H4 (cell line): ENCODE measurements at regions not wholly inside any gene's neighbourhood (a gene's known extent, or its start where the extent isn't known, plus 50 kb on each side); places are given as distances from the start of the nearest gene placed in this dataset.

ENCODE experiments used
- DNase-seq: peaks from one replicate; pipeline ENCODE4 v3.0.0-alpha.2; 2015; ENCODE audit warnings: low spot score

GRCh38 chr12:124413401-124413800, 118.5 kb downstream of the RFLNA start:
- DNase-seq: no peak

- DNase-seq: no peak
Observed at GRCh38 chr12:124412646-124413015, 117.7 kb downstream of the RFLNA start.

- no peak for DNase-seq
Observed at GRCh38 chr12:124411953-124412645, 117.2 kb downstream of the RFLNA start.

GRCh38 chr12:124411281-124411878, 116.5 kb downstream of the RFLNA start:
- DNase-seq: peak; percentile 54

DNA sequence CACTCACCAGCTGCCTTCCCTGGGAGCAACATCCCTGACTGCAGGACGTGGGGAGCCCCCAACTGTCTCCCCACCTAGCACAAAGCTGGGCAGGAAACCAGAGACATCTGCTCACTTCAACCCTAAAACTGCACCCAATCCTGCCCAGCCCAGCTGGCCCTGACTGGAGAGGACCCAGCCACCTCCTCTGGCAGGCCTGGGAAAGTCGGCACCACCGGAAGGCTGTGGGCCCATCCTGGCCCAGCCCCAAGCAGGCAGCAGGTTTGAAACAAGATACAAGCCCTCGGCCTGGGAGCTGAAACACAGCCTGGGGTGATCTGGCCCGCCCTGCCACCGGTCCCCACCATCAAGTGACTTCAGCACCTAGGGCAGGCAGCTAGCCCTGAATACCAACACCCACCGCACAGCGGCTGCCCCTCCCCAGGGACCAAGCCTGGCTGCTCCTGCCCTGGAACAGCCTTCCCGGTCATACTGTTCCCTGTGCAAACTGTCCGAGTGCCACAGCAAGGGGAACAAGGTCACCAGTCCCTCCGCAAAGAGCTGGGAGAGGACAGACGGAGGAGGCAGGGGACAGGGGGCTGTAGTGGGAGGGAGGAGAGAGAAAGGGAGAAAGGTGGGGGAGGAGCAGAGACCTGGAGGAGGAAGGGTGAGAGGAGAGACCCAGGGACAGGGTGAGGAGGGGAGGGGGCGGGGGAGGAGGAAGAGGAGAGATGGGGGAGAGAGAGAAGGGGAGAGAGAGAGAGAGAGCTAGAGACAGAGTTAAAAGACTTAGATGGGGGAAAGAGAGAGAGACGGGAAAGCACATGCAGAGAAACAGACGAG, 115.7 kb downstream of the RFLNA start:
- no peak for DNase-seq

DNA sequence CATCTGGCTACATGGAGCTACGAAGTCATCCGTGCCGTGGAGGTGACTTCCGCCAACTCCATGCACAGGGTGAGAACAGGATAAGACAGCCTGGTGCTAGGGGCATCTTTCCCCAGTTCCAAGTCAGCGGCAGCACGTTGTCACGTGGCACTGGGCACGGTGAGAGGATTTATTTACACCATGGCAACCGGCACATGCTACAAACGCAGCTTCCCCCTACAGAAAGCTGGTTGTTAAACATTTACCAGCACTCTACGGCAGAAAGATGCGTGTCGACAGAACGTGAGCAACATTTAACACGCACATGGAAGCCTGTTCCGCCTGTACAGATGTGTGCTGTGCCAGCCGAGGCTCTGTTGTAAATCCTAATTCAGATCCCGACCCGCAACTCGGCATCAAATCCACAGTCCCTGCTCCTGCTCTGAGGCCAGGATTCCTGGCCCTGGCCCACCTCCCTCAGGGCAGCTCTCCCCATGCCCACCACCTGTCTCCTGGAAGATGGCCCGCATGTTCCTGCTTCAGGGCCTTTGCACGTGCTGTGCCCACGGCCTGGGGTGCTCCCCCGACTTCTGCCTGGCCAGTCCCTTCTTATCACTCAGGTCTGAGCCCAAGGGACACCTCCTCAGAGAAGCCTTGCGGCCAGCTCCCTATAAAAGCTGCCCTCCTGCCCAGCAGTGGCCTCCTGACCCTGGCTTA, 114.1 kb downstream of the RFLNA start:
- no peak for DNase-seq

- no peak for DNase-seq
Observed at GRCh38 chr12:124407074-124407473, 112.2 kb downstream of the RFLNA start.

DNA sequence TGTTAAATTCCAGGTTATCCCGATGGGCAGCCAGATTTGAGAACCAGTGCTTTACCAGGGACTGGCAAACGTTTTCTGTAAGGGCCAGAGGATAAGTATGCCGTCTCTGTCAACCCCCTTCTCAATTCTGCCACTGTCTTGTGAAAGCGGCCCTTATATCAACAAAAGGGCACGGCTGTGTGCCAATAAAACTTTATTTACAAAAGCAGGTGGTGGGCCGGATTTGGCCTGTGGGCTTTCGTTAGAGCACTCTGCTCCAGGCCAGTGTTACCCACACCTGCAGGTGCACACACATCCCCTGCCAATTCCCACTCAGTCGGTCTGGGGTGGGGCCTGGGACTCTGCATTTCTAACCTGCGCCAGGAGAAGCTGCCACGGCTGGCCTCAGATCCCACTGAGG, 111.2 kb downstream of the RFLNA start:
- no peak for DNase-seq

DNA sequence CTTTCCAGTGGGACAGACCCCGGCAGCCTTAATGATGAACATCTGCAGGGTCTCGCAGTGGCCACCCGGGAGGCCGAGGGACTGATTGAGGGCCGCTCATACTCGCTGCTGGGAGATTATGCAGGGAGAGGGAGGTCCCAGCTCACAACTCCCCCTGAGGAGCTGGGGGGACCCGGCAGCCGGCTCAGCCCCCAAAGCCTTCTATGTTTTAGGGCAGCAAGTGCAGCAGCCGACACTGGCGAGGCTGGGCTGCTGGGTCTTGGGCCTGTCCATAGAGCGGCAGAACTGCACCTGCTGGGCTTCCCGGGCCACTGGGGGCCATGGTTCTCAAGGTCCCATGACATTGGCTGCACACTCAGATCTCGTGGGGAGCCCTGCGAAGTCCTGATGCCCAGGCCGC, 110.7 kb downstream of the RFLNA start:
- DNase-seq: no peak

- no peak for DNase-seq
Observed at GRCh38 chr12:124405151-124405550, 110.3 kb downstream of the RFLNA start.

GRCh38 chr12:124404162-124404784, 109.4 kb downstream of the RFLNA start:
- DNase-seq: no peak

DNA sequence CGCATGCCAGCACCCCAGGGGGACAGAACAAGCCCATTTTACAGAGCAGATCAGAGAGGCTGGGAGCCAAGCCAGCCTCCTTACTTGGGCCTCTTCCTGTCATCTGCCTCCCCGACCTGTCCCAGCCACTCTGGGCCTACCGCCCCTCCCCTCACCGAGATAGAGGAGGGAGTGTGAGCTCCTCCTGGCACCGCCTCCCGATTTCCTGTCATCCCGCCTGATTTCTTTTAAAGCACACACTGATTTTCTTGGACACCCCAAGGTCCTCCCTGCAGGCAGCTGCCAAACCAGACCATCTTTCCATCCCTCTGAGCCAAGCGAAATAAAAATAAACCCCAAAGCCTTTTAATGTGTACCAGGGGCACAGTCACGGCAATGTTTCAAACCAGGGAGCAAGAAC, 108.4 kb downstream of the RFLNA start:
- DNase-seq: no peak

DNA sequence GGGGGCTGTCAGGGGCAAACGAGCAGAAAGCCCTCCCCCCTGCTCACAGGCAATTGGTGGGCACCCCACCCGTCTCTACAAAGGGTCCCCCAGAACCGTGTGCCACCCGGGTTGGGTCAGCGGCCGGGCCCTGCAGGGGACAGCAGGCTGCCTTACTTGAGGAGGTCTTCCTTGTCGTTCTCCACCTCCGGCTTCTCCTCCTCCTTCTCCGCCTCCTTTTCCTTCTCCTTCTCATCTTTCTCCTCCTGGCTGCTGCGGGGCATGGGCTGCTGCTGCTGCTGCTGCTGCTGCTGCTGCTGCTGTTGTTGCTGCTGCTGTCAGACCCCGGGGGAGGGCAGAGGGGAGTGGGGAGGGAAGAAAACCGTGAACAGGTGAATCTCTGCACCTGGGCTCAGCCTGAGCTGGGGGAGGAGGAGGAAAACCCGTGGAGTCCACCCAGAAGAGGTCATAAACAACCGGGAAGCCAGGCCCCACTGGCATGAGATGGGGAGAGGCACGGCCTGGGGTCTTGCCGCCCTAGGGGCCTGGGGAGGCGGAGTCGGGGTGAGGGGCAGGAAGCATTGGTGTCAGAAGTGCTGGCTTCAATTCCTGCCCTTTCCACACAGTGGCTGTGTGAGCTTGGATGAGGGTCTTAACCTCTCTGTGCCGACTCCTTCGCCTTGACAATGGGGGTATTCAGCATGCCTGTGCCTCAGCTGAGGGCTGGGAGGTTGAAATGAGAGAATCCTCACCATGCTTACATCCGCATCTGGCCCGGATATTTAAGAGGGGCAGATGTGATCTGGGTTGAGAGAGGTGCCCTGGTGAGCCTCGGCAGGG, 107.6 kb downstream of the RFLNA start:
- DNase-seq: no peak

DNA sequence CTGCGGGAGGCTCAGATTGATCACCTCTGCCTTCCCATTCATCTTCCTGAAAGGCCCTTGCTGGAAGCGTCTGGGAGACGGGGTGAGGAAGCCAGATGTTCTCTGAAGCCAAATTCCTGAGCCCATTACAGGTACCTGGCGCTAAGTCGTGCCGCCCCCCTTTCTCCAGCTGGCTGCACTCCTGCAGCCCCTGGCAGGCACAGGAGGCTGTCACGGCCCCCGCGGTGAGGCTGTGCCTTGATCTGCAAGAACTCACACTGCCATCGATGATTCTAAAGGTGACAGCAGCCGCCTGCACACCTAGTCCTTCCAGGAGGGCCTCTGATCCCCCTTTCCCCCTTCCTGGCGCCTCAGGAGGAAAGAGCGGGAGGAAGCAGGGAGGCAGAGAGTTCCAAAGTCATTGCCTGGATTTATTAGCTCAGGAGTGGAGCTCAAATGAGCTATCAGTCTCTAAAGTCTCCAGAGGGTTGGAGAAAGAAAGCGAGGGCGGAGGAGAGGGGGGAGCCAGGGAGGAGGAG, 106.9 kb downstream of the RFLNA start:
- DNase-seq: no peak

DNA sequence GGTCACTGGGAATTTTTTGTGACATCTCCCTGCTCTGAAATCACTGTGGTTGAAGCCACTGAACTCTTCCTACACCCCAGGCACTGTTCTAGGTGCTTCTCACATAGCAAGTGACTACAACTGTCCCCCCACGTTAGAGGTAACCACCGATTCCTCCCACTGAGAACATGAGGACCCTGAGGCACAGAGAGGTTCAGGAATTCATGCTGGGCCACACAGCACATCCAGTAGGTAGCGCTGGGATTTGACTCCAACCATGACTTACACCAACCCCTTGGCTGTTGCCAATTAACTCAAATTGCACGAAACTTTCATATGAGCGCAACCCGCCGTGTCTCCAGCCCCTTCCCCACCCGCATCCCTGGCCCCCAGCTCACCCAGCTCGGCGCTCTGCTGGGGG, 105.2 kb downstream of the RFLNA start:
- no peak for DNase-seq

DNA sequence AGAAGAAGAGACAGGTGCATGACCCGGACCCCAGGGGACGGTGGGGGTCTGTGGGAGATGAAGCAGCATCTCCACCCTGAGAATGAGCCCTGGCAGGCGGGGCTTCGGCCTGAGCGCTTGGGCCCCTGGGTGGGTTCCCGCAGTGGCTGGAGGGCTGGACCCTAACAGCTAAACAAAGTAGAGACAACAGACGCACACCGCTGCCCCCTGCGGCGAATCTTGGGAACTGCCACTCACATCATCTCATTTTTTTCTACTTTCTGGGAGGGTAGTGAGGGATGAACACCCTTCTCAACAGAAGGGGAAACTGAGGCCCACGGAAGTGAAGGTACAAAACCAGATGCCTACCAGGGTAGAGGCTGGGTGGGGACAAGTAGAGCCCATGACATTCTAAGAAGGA, 104.7 kb downstream of the RFLNA start:
- no peak for DNase-seq

DNA sequence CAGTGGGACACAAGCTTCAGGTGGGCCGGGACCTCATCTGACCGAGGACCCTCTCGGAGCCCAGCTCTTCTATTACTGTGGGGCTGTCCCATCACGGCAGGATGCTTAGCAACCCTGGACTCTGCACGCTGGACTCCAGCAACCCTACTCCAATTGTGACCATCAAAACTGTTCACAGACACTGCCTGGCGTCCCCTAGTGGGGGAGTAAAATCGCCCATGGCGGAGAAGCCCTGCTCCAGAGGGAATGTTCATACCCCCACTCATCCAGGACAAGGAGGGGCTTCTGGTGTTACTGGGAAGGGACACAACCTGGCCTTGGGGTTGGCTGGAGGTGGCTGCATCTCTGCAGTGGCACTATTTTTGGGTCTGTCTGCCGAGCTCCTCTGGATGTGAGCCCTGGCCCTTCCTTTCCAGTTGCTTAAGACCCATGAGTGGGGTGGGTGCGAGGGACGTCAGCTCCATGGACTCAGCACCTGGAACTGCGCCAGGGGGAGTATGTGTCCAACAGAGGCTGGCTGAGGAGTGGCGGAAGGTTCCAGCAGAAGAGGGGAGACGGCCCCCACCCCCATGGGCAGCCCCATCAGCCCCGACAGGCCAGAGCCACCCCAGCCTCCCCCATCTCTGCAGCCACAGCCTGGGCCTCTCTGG, 103.8 kb downstream of the RFLNA start:
- DNase-seq: no peak

GRCh38 chr12:124397807-124398577, 103.1 kb downstream of the RFLNA start:
- no peak for DNase-seq

DNA sequence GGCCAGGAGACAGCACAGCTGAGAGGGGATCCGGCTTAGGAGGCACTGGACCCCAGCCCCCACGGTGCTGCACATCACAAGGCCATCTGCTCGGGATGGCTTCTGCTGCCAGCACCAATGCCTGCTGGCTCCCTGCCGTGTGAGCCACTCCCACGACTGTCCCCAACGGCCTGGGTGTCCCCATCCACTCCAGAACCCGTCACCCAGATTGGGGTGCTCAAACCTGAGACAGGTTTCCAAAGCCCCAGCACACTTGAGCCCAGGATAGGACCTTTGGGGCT, 102.4 kb downstream of the RFLNA start:
- DNase-seq: no peak
